Activated CD8-positive, alpha-beta memory T cell treated with anti-CD3 and anti-CD28 coated beads for 4 hours (primary cell): ENCODE measurements at regions not wholly inside any gene's neighbourhood (a gene's known extent, or its start where the extent isn't known, plus 50 kb on each side); places are given as distances from the start of the nearest gene placed in this dataset.
"Not testable (repeated sequence)": the region's sequence is repeated elsewhere in the genome, so short reads cannot be mapped to it uniquely, and the experiment has no call there.

Source experiments
- DNase-seq, 2 donors: peaks; one replicate each; pipeline ENCODE4 v3.0.0-alpha.2; 2020; ENCODE audit warnings: low read depth in 2 of 2

GRCh38 chr5:135157421-135158313, 123.6 kb upstream of the PITX1 start:
- no peak for DNase-seq

DNA sequence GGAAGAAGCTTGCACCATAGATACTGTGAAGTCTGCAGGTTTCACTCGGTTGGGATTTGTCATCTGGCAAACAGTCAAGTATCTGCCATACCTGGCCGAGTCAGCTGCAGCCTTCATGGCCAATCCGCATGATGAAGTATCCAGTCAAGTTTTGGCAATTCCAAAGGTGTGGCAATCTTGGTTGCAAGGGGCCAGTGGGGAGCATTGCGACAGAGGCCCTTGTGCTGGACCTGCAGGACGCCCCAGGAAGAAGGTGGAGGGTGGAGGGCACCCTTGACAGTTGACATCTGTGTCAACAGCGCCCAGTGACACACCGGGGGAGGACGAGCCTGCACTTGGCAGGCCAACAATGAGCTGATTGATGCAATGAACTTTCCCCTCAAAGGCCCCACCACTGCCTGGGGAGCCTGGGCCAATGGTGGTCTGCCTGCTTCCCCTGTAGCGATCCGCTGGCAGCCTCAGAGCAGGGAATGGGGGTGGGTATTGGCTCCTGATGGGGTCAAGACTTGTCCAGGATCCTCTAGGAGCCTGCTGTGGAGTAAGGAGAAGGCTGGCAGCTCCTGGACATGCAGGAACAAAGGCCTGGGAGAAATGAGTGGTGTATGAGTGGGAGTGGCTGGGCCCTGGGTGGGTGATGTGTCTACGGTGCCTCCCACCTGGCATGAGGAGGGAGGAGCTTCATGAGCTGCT, 122.8 kb upstream of the PITX1 start:
- no peak for DNase-seq

DNA sequence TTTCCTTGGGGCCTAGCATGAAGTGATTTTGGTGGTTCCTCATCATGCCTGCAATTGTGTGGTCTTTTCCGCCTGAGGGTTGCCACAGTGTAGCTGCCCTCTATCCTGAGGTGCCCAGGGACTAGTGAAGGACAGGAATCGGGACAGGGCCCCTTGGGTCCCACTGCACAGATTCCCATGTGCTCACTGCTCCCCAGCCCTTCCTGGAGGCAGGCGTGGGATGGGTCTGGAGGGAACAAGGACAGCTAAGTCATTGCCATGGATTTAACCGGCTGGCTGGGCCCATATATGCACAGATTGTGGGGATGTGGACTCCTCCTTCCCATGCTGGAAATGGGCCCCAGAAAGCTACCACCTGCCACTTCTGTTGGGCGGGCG, 122.3 kb upstream of the PITX1 start:
- DNase-seq: no peak

GRCh38 chr5:135155616-135156214, 121.7 kb upstream of the PITX1 start:
- no peak for DNase-seq

- no peak for DNase-seq
Observed at GRCh38 chr5:135154961-135155360, 120.9 kb upstream of the PITX1 start.

DNA sequence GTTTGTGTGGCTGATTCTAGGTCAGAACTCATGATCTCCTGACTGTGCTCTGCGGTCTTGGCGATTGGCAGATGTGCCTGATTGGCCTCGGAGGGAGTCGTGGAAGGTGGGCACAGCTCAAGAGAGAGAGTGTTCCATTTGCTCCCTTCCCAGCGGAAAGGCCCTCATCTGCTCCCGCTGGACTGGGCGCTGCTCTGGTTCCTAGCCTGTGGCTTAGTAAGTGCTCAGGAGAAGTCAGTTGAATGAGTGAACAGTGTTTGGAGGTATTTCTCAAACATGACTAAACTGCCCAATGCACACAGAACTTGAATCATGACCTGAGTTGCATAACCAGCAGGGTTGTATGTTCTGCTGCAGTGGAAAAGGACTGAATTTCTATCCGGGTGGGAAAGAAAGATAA, 120.2 kb upstream of the PITX1 start:
- no peak for DNase-seq

DNA sequence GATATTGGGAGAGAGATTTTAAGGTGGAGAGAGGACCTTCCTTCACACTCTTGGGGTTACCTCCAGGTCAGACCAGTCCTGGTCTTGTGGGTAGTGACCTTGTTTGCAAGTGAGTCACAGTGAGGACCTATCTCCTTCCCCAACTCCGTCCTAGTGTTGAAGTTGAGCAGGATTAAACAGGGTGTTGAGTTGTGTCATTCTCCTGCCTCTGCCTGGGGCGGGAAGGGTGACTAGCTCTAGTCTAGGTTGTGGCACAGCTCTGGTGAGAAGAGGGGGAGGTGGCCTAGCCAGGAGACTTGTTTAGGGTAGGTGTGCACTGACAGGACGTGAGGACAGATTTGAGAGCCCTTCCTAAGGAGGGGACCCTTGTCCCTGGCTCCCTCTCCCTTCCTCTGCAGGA, 119.6 kb upstream of the PITX1 start:
- no peak for DNase-seq

- no peak for DNase-seq
Observed at GRCh38 chr5:135153259-135153658, 119.2 kb upstream of the PITX1 start.

DNA sequence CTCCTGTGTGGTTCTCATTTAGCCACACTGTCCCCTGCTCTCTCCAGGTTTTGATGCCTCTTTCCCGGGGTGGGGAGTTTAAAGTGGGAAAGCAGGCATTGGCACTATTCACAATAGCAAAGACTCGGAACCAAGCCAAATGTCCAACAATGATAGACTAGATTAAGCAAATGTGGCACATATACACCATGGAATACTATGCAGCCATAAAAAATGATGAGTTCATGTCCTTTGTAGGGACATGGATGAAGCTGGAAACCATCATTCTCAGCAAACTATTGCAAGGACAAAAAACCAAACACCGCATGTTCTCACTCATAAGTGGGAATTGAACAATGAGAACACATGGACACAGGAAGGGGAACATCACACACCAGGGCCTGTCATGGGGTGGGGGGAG, 117.6 kb upstream of the PITX1 start:
- not testable (repeated sequence) for DNase-seq

- no peak for DNase-seq
Observed at GRCh38 chr5:135151256-135151655, 117.2 kb upstream of the PITX1 start.

DNA sequence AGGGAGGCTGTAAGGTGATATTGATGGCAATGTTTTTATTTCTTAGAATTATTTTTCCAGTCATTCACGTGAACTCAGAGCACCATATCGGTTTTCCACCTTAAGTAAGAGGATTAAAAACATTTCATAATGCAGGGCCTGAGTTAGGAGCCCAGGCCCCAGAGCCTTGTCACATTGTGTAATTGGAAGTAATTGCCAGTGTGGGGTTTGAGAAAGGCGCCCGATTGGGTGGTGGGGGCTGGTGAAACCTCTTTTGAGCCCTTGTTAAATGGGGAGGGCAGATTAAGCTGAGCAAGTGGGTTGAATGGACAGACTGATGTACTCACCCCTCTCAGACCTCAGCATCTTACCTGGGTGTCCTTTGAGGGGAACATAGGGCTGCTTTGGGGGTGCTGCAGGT, 116.7 kb upstream of the PITX1 start:
- no peak for DNase-seq

GRCh38 chr5:135149956-135150723, 116.1 kb upstream of the PITX1 start:
- no peak for DNase-seq

- DNase-seq: no peak
Observed at GRCh38 chr5:135149229-135149955, 115.4 kb upstream of the PITX1 start.

DNA sequence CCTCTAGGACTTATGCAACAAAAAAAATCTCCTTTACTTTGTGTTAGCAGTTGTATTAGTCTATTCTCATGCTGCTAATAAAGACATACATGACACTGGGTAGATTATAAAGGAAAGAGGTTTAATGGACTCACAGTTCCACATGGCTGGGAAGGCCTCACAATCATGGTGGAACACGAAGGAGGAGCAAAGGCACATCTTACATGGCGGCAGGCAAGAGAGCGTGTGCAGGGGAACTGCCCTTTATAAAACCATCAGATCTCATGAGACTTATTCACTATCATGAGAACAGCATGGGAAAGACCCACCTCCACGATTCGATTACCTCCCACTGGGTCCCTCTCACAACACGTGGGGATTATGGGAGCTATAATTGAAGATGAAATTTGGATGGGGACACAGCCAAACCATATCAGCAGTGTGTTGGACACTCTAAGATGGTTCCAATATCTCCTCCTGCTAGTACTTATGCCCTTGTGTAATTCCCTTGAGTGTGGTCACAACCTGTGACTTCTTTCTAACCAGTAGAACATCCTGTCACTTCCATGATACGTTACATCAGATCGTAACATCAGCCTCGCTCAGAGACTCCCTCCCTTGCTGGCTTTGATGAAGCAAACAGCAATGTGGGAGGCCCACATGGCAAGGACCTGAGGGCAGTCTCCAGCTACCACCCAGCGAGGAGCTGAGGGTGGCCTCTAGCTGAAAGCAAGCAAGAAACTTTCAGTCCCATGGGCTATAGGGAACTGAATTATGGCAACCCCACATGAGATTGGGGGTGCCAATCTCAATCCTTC, 113.5 kb upstream of the PITX1 start:
- no peak for DNase-seq

- no peak for DNase-seq
Observed at GRCh38 chr5:135145985-135146384, 112.0 kb upstream of the PITX1 start.

DNA sequence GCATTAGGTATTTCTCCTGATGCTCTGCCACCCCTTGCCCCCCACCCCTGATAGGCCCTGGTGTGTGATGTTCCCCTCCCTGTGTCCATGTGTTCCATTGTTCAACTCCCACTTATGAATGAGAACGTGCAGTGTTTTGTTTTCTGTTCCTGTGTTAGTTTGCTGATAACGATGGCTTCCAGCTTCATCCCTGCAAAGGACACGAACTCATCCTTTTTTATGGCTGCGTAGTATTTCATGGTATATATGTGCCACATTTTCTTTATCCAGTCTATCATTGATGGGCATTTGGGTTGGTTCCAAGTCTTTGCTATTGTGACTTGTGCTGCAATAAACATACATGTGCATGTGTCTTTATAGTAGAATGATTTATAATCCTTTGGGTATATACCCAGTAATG, 109.7 kb upstream of the PITX1 start:
- not testable (repeated sequence) for DNase-seq

- no peak for DNase-seq
Observed at GRCh38 chr5:135141303-135142268, 107.6 kb upstream of the PITX1 start.

DNA sequence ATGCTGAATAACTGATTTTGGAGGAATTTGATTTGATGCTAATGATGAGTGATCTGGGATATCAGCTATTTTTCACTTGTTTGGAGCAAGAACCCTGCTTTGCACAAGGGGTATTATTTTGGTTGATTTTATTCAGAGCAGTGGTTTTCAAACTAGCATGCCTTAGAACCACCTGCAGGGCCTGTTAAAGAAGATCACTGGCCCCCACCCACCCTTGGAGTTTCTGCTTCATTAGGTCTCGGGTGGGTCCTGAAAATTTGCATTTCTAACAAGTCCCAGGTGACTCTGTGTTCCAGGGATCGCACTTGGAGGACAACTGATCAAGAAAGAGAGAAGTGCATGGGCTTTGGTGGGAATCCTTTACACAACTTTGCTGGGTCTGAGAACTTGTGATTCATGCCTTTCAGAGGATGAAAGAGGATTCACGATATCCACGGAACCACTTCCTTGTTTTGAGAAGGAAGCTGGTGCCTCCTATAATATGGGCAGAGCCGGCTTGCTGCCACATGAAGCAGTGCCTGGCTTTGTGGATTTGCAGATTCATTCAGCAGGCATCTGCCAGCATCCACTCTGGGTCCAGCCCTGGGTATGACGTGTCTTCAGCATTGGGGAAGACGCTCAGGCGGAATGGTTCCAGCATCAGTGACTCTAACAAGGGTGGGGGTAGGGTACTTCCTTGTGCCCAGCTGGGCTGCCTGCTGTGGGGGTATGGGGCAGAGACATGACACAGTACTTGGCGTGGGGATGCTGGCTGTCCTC, 106.6 kb upstream of the PITX1 start:
- DNase-seq: no peak
